Stimulated activated CD8-positive, alpha-beta memory T cell treated with anti-CD3 and anti-CD28 coated beads, Interleukin-12 subunit alpha, Interleukin-12 subunit beta, amount 100 ng/mL, for 4 hours (primary cell): ENCODE measurements at regions not wholly inside any gene's neighbourhood (a gene's known extent, or its start where the extent isn't known, plus 50 kb on each side); places are given as distances from the start of the nearest gene placed in this dataset.
"Not testable (repeated sequence)": the region's sequence is repeated elsewhere in the genome, so short reads cannot be mapped to it uniquely, and the experiment has no call there.

ENCODE experiments used
- DNase-seq: peaks from one replicate; pipeline ENCODE4 v3.0.0-alpha.2; 2020; ENCODE audit warnings: low read depth

- no peak for DNase-seq
These were observed 151.6 kb upstream of the IVNS1ABP start for GRCh38 chr1:185468626-185469025.

DNA sequence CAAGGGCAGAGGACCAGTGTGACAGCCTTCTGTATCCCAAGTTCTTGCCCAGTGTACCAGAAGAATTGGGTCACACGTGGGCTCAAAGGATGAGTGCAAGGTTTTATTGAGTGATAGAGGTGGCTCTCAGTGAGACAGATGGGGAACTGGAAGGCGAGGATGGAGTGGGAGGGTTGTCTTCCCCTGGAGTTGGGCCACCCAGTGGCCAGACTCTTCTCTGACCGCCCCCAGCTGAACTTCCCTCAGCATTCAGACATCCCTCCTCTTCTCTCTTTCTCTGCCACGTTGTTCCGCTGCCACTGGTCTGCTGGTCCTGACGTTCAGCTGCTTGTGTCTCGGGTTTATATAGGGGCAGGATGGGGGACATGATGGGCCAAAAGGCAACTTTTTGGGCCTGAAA is 150.1 kb upstream of the IVNS1ABP start:
- DNase-seq: no peak

- no peak for DNase-seq
These were observed 147.7 kb upstream of the IVNS1ABP start for GRCh38 chr1:185464777-185465176.

DNA sequence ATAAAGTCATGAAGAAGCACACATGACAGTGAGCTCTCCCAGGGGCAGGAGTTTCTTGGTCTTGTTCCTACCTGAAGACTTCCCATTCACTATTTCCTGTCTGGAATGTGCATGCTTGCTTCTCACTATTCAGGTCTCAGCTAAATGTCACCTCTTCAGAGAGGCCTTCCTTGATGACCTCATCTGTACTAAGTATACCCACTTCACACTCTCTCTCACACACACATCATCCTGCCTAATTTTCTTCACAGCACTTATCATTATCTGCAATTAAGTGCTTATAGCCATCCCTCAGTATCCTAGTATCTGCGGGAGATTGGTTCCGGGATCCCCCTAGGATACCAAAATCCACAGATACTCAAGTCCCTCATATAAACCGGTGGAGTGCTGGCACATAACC is 146.4 kb upstream of the IVNS1ABP start:
- no peak for DNase-seq

DNA sequence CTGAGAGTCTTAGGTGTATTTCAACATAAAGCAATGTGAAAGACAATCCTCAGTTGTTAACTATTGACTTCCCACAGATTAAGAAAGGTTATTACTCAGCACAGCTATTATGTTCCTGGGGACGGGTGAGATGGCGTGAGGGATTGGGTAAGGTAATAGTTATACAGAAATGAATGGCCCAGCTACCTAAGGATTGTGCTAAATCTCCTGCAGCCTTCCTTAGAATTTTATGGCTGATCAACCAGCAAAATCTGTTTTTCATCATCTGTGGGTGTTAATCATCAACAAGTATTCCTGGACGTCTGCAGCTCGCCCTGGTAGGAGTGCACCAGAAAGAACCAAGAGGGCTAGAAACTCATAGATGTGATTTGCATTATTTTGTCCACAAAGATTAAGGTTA is 146.0 kb upstream of the IVNS1ABP start:
- no peak for DNase-seq

DNA sequence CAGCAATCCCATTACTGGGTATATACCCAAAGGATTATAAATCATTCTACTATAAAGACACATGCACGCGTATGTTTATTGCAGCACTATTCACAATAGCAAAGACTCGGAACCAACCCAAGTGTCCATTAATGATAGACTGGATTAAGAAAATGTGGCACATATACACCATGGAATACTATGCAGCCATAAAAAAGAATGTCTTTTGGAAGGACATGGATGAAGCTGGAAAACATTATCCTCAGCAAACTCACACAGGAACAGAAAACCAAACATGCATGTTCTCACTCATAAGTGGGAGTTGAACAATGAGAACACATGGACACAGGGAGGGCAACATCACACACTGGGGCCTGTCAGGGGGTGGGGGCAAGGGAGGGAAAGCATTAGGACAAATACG is 143.7 kb upstream of the IVNS1ABP start:
- not testable (repeated sequence) for DNase-seq

GRCh38 chr1:185459141-185459540 is 142.1 kb upstream of the IVNS1ABP start:
- no peak for DNase-seq

DNA sequence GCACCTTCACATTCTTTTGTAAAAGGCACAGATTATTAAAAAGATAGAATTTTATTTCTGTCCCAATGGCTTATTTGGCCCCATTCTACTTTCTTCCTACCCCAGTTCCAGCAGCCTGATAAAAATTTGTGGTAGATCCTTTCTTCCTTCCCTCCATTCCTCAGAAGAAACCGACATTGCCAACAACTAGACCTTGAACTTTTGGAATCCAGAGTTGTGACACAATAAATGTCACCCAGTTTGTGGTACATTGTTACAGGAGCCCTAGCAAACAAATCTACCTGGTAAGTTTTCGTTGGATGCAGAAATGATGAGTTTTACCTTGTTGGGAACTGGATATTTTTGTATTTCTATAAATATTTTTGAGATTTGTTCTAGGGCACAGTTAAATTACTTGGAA is 141.6 kb upstream of the IVNS1ABP start:
- DNase-seq: no peak

DNA sequence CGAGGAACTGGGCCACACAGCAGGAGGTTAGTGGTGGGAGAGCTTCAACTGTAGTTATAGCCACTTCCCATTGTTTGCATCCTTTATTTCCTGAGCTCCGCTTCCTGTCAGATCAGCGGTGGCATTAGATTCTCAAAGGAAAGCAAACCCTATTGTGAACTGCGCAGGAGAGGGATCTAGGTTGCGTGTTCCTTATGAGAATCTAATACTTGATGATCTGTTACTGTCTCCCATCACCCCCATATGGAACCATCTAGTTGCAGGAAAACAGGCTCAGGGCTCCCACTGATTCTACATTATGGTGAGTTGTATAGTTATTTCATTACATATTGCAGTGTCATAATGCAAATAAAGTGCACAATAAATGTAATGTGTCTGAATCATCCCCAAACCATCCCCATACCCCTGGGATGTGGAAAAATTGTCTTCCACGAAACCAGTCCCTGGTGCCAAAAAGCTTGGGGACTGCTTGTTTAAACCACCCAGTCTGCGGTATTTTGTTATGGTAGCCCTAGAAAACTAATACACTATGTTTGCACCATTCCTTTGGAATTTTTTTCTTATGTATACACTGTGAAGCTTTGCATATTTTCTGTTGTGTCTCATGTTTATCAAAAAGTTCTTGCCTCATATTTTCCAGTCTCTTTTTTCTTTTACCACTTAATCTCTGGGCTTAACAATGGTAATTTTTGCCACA is 136.6 kb upstream of the IVNS1ABP start:
- DNase-seq: no peak

GRCh38 chr1:185450917-185451316 is 133.9 kb upstream of the IVNS1ABP start:
- DNase-seq: no peak

DNA sequence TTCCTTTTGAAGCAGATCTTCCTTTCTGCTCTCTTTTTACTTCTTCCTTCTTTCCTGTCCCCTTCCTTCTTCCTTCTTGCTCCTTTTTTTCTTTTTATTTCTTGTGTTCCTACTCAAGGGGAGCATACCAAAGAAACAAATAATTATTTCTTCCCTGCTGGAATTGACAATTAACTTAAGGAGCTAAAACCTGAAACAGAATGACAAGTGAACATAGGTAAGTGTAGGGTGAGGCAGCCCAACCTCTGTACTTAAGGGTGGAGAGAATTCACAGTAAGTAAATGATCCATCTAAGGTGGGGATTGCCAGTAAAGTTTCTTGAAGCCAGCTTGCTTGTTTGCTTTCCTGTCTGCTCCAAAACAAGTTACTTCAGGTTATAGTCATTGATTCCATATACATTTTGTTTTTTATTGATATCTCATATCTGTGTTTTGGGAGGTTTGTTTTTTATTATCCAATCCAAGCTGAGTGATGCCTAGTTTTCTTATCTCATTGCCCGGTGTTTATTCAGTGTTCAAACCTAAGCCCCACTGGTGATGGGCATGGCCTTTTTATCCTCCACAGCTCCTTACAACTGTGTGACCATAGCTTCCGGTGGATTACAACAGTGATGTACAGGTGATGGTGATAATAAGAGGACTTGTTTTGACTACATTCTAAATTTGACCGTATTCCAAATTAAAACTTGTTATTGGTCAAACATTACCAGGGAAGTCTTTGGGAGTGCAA is 133.2 kb upstream of the IVNS1ABP start:
- DNase-seq: no peak

- no peak for DNase-seq
These were observed 132.5 kb upstream of the IVNS1ABP start for GRCh38 chr1:185449378-185450059.

DNA sequence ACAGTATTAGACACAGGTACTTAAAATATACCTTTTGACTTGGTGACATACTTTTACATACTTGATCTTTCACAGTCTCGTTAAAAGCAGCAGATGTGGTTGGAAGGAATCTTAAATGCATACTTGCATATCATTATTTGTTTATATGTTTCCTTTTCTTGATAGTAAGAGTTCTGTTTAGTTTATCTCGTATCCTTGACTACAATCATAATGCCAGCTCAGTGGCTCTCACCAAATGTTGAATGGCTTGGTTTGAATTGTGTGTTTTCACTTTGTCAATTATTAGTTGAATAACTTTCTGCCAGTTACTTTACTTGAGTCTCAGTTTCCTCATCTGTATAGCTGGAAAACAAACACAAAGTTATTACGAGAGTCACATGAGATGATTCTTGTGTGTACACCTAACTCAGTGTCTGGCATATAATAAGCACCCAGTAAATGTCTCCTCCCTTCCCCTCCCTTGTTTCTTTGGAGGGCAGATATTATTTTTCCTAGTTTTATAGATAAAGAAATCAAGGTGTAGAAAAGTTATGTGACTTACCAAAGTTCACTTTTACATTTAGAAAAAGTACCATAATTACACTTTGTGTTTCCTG is 131.6 kb upstream of the IVNS1ABP start:
- DNase-seq: no peak

DNA sequence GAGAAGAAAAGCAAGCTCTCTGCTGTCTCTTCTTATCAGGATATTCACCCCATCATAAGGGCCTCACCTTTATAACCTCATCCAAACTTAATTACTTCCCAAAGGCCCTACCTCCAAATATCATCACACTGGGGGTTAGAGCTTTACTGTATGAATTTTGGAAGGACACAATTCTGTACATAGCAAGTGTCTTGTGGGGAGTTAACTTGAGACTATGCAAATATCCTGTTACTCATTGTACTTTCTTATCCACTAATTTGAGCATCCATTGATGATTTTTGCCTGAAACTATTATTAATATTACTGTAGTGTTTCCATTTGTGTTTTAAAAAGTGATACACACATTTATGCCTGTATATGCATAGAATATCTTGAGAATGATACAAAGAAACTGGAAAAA is 129.1 kb upstream of the IVNS1ABP start:
- no peak for DNase-seq

DNA sequence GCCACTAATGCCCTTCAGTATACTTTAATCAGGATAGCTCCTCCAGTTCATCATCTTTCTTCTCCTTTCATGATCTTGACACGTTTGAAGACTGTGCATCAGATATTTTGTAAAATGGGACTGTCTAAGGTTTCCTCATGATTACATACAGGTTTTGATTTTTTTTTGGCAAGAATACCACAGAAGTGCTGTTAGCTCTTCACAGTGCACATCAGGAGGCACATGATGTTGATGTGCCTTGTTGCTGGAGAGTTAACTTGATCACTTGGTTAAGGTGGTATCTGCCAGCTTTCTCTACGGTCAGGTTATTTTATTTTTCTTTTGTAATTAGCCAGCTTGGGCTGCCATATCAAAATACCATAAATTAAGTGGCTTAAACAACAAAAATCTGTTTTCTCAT is 128.6 kb upstream of the IVNS1ABP start:
- no peak for DNase-seq

DNA sequence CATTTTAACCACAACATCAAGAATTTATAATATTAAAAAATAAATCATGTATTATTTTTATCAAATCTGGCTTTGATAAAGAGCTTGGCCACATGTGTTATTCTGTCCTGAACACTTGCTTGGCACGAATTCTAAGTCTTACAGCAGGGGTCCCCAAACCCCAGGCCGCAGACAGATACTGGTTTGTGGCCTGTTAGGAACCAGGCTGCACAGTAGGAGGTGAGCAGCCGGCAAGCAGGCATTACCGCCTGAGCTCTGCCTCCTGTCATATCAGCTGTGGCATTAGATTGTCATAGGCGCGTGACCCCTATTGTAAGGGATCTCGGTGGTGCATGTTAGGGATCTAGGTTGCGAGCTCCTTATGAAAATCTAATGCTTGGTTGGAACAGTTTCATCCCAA is 127.6 kb upstream of the IVNS1ABP start:
- no peak for DNase-seq

DNA sequence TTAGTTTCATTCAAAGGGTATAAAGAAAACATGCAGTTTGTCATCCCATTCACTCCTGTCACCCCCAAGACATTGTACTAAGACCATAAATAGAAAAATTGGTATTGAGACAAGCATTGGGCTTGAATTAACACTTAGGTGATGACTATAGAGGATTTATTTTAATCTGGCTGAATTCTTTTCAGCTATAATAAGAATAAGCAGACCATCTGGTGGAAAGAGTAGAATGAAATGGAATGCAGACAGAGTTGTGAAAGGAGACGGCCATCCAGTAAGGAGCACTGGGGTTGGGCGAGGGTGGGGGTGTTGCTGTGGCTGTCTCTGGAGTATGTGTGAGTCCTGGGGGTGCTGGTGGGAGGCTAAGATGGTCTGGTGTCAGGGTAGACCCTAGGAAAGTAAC is 125.0 kb upstream of the IVNS1ABP start:
- DNase-seq: no peak

DNA sequence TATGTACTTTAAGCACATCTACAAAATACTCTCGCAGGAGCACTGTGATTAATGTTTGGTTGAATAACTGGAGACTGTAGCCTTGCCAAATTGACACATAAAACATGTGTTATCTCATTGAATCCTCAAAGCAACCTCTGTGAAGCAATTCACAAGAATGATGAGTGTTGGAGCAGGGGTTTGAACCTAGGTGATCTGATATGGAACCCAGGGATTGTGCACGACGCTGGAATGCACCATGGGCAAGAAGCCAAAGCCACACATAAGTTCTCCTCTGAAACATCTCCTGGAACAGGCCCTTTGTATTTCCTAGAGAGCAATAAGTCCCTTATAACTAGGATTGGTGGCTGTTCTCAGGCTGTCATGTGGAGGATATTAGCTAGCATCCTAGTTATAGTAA is 124.6 kb upstream of the IVNS1ABP start:
- no peak for DNase-seq

DNA sequence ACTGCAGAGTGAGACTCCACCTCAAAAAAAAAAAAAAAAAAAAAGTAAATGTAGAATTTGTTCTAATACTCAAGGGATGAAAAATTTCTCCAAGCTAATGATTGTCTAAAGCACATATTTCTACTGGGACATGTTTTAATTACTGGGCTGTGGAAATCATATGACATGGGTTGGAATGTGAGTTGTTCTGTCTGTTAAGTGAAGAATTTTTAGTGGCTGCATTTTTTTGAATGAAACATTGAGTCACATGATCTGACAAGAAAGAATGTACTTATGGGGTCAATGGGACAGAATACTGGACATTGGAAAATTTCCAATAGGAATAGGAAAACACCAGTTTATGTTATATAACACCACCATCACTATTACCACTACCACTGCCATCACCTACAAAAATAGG is 123.8 kb upstream of the IVNS1ABP start:
- DNase-seq: no peak

DNA sequence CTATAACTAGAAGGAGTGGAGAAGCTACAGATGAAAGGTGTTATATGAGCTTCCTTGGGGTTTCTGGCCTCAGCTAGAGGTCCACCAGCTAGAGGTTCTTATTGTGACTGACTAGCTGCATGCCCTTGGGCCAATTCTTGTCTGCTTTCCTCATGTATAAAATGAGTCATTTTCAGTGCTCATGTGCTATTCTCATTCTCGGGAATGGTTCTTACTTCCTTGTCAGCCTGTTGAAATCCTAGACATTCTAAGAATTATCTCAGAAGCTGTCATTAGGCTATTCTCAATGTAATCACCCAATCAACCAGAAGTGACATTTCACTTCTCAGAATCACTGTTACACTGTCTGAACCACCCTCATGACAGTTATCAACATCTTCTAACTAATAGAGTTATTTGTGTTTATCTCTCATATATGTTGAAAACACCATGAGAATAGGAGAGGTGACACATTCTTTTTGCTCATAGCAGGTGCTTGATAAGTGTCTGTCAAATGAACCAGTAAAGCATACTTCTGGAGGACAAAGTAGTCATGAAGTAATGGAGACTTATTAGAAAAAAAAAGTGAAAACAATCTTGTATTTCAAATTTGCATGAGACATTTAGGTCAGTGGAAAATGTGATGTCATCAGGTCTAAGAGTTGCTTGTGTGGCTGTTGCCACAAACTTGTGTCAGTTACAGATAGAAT is 122.8 kb upstream of the IVNS1ABP start:
- no peak for DNase-seq

DNA sequence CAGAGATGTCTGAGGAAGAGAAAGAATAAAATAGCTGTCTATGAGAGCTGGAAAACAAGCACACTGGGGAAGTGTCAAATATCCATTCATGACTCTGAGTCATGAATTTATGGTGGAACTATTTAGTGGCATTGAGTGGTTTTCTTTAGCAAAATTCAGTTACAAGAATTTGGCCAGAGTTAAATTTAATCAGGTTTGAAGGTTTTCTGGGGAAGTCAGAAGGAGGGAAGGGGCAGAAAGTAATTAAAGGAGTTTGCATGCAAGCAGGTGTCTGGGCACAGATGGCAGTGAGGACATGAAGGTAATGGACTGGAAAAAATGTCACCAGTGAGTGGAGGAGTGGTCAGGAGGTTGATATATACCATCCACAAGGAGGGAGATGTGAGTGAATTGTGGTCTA is 121.9 kb upstream of the IVNS1ABP start:
- no peak for DNase-seq

- no peak for DNase-seq
These were observed 118.8 kb upstream of the IVNS1ABP start for GRCh38 chr1:185435696-185436379.
